Activated T-helper 2 cell treated with anti-CD3 and anti-CD28 coated beads, Interferon-gamma antibody, Interleukin-2, Interleukin-4, amounts not matched to agents 10 μg/mL and 5 μg/mL and 100 μg/mL, durations not matched to agents 14 hours and 24 hours and 36 hours (primary cell): ENCODE measurements at regions not wholly inside any gene's neighbourhood (a gene's known extent, or its start where the extent isn't known, plus 50 kb on each side); places are given as distances from the start of the nearest gene placed in this dataset.

Experiments used
- DNase-seq: peaks from one replicate; pipeline ENCODE4 v3.0.0; 2021; ENCODE audit warnings: low spot score
- H3K27ac Mint-ChIP-seq: one replicate; pipeline ENCODE4 v1.8.0; 2021; ENCODE audit warnings: mixed read lengths
- H3K27me3 Mint-ChIP-seq: one replicate; pipeline ENCODE4 v1.8.0; 2021; ENCODE audit warnings: low read depth, mixed read lengths
- H3K36me3 Mint-ChIP-seq: one replicate; pipeline ENCODE4 v1.8.0; 2021; ENCODE audit warnings: low read depth, mixed read lengths
- H3K4me1 Mint-ChIP-seq: one replicate; pipeline ENCODE4 v1.8.0; 2021; ENCODE audit warnings: low read depth, mixed read lengths
- H3K4me3 Mint-ChIP-seq: one replicate; pipeline ENCODE4 v1.8.0; 2021; ENCODE audit warnings: low read depth, mild to moderate bottlenecking, moderate library complexity, mixed read lengths
- H3K9me3 Mint-ChIP-seq: one replicate; pipeline ENCODE4 v1.8.0; 2021; ENCODE audit warnings: mixed read lengths
- intact Hi-C: fragments of 100-400 bp; cut with micrococcal nuclease; formaldehyde crosslinking; loops from one replicate; pipeline ENCODE4 v1.15.1; 2023

DNA sequence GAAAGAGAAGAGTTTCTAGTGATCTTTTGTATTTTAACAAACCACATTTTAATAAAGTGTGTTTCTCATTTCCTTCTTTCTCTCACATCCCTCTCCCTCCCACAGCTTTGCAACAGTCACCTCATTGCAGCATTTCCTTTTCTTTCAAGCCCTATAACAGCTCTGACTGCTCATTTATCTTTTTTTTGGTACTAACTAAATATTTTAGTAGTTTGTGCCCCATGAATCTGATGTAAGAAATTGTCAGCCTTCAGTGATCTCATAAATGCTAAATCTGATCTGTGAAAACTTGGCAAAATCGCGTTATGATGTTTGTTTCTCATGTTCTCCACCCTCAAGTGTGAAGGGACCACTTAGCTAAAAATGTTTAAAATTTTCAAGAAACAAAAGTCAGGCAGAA, 258.5 kb upstream of the SLIT2 start:
- no peak overlapping the region for H3K27ac Mint-ChIP-seq
- H3K4me3 Mint-ChIP-seq: no peak overlapping the region
- intact Hi-C loops: no loop called here
- no peaks in the 10 kb centered on the region for H3K4me1 Mint-ChIP-seq
- DNase-seq: no peak
- H3K27me3 Mint-ChIP-seq: no peaks in the 10 kb centered on the region
- H3K36me3 Mint-ChIP-seq: no peaks in the 10 kb centered on the region
- H3K9me3 Mint-ChIP-seq: peaks cover 9% of the 10 kb centered on the region

DNA sequence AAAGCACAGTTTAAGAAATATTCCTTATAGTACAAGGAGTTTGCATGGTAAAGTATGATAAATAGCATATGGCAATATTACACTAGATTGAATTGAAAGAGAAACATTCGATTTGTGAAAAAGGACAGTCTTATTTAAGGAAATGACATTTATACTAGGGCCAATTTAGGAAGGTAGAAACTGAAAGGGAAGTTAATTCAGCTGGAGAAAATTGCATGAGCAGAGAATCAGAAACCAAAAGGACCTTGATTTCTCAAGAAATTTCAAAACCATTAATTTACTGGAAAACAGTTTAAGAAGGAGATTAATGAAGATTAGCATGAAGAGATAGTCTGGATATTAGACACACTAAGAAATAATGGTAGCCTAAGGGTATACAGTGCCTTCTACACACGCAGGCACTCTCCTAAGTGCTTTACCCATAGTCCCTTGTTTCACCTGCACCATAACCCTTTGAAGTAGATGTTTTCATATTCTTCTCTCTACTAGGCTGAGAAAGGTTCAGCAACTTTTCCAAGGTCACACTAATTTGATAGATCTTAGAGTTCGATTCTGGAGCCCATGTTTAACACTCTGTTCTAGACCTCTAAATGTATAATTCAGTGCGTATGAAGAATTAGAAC, 259.1 kb upstream of the SLIT2 start:
- Mint-ChIP-seq H3K9me3 (peaks cover 9% of the 10 kb centered on the region), H3K4me1 (no peaks in the 10 kb centered on the region)
- intact Hi-C loops: no loop called here

DNA sequence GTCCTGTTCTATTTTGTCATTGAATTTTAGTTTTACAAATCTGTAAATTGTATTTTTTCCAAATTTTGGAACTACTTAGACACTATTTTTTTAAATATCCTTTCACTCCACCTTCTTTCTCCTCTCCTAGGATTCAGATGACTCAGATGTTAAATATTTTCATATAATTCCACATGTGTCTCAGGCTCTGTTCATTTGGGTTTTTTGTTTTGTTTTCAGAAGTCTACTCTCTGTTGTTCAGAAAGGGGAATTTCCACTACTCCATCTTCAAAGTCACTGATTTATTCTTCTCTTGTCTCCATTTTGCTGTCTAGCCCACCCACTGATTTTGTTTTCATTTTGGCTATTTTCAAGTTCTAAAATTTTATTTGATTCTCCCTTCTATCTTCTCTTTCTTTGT, 264.0 kb upstream of the SLIT2 start:
- intact Hi-C loops: no loop called here
- Mint-ChIP-seq H3K4me3 (no peak overlapping the region), H3K27me3 (no peaks in the 10 kb centered on the region), H3K27ac (no peak overlapping the region), H3K36me3 (no peaks in the 10 kb centered on the region), H3K9me3 (peaks cover 24% of the 10 kb centered on the region), H3K4me1 (no peaks in the 10 kb centered on the region)
- no peak for DNase-seq

More for the DNA sequence above, 259.1 kb upstream of the SLIT2 start:
- no peaks in the 10 kb centered on the region for H3K36me3 Mint-ChIP-seq
- no peaks in the 10 kb centered on the region for H3K27me3 Mint-ChIP-seq
- no peak overlapping the region for H3K4me3 Mint-ChIP-seq
- DNase-seq: no peak
- no peak overlapping the region for H3K27ac Mint-ChIP-seq

DNA sequence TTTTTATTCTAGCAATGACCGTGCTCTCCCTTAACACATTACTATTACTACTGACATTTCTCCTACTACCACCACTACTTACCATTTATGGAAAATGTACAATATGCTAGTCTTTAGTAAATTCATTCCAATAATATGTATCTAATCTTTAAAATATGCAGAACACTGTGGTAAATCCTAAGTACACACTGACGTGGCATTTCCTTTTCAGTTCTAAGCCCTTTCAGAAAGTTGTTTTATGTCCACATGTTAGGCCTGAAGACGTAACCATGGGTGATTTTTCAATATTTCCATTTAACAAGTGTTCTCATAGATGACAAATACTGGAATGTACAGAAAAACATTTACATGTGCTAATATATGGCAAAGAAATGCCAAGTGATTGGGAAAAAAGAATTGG, 268.6 kb upstream of the SLIT2 start:
- DNase-seq: no peak
- H3K4me3 Mint-ChIP-seq: no peak overlapping the region
- intact Hi-C loops: no loop called here
- H3K27ac Mint-ChIP-seq: no peak overlapping the region
- no peaks in the 10 kb centered on the region for H3K27me3 Mint-ChIP-seq
- no peaks in the 10 kb centered on the region for H3K4me1 Mint-ChIP-seq
- H3K9me3 Mint-ChIP-seq: peaks cover 29% of the 10 kb centered on the region
- no peaks in the 10 kb centered on the region for H3K36me3 Mint-ChIP-seq

DNA sequence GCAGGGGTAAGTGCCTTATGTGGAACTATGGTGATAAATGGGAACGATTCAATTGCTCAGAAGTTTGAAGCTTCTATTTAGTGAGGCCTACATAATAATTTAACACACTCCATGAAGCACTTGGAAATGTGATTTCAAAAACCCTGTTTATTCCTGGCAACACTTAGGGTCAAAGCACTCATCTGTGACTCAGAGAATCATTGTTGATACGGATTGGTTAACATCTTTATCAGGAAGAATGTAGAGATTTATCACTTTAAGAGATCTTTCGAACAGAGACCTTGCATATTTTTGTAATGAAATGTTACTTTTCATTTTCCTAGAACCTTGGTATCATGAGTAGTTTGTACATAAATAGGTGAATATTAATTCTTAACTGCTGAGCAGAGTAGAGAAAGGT, 269.1 kb upstream of the SLIT2 start:
- intact Hi-C loops: no loop called here

DNA sequence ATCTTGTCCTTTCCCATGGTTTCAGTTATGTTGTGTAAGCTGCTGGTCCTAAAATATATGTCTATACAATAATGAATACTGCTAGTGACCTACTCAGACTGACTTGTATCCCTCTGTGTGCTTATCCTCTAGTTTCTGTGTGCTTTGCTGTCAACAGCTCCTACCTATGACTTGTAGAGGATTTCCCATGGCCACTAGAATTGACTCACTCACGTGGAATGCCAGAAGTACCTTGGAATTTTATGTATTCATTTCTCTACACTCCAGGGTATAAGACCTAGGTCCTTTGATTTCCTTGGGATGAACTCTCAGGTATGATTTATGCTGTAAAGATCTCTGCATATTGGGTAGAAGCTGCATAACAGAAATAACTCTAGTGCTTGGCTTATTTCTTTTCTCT, 279.9 kb upstream of the SLIT2 start:
- Mint-ChIP-seq H3K27me3 (no peaks in the 10 kb centered on the region), H3K36me3 (no peaks in the 10 kb centered on the region), H3K4me3 (no peak overlapping the region), H3K27ac (no peak overlapping the region), H3K4me1 (no peaks in the 10 kb centered on the region), H3K9me3 (peaks cover 36% of the 10 kb centered on the region)
- DNase-seq: no peak
- intact Hi-C loops: no loop called here

More for the DNA sequence above, 269.1 kb upstream of the SLIT2 start:
- DNase-seq: no peak
- Mint-ChIP-seq H3K27me3 (no peaks in the 10 kb centered on the region), H3K4me1 (no peaks in the 10 kb centered on the region), H3K4me3 (no peak overlapping the region), H3K27ac (no peak overlapping the region), H3K36me3 (no peaks in the 10 kb centered on the region), H3K9me3 (peaks cover 35% of the 10 kb centered on the region)

DNA sequence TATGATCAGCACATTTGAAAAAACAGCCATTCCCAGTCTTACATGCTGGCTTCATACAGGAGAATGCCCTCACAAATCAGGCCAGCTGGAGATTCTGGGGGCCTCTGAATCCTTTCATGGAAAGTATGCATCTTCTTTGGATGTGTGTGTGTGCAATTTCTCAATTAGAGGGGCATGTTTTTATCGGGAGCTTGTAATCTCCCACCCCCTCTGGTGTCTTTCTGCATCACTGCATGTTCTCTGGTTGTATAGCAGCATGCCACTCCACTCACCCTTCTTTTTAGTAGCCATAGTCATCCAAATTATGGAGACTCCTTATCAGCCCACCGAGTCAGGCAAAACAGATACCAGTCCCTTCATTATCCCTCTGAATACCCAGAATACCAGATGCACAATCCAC, 282.2 kb upstream of the SLIT2 start:
- Mint-ChIP-seq H3K36me3 (no peaks in the 10 kb centered on the region), H3K4me1 (no peaks in the 10 kb centered on the region), H3K27ac (no peak overlapping the region)

DNA sequence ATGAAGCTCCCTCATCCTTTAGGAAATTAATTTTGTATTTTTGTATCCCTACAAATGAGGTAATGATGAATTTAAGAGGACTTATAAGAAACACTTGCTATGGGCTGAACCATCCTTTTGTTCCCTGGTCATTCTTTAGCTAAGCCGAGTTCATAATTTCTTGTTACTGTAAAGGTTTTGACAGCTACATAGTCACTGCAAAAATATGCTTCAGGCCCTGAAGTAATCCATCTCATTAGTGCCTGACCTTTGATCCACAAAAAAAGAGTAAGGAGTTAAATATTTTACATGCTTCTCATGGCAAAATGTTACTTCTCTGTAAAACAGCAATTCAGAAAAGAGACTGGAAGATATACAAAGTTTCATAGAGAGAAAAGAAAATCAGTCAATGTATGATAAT, 290.6 kb upstream of the SLIT2 start:
- Mint-ChIP-seq H3K9me3 (peaks cover 32% of the 10 kb centered on the region), H3K27ac (no peak overlapping the region), H3K4me1 (no peaks in the 10 kb centered on the region), H3K27me3 (no peaks in the 10 kb centered on the region), H3K4me3 (no peak overlapping the region), H3K36me3 (no peaks in the 10 kb centered on the region)
- intact Hi-C loops: no loop called here
- DNase-seq: no peak

More for the DNA sequence above, 282.2 kb upstream of the SLIT2 start:
- peaks cover 23% of the 10 kb centered on the region for H3K9me3 Mint-ChIP-seq
- H3K4me3 Mint-ChIP-seq: no peak overlapping the region
- no peaks in the 10 kb centered on the region for H3K27me3 Mint-ChIP-seq
- intact Hi-C loops: no loop called here
- no peak for DNase-seq

DNA sequence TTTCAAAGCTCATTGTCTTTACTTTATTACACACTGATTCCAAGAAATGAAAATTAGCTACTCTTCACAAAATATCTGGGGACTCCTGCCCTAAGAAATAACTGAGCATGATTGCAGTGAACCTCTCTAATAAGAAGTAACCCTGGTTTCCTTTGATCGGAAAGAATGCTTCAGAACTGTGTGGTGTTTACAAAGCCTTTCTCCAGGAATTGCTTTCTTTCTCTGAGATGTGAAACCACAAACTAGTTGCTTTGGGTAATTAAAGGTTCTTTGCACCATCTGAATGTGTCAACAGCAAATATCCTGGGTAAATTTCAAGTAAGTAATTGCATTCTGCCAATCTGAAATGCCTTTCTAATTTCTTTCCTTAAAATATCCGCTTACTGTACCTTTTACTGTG, 292.9 kb upstream of the SLIT2 start:
- Mint-ChIP-seq H3K36me3 (no peaks in the 10 kb centered on the region), H3K4me1 (no peaks in the 10 kb centered on the region), H3K9me3 (peaks cover 45% of the 10 kb centered on the region), H3K27me3 (no peaks in the 10 kb centered on the region), H3K27ac (no peak overlapping the region), H3K4me3 (no peak overlapping the region)
- DNase-seq: no peak
- intact Hi-C loops: no loop called here

DNA sequence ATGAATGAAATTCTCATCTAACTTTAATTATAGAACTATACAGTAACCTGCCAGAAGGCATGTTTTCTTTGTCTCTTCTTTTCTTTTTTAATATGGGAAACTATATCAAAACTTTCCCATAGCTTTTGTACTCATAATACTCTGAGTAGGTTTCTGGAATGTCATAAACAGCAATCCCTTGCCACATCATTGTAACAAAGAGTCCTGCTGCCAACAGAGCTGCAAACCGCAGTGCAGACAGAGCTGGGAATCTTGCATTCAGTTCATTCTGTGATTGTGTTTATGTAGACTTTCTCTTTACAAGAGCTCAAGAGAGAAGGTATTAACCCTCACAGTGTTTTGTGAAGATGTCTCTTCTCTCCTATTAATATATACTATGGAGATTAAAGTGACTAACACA, 304.4 kb upstream of the SLIT2 start:
- no peaks in the 10 kb centered on the region for H3K4me1 Mint-ChIP-seq
- no peak overlapping the region for H3K4me3 Mint-ChIP-seq
- no peak overlapping the region for H3K27ac Mint-ChIP-seq
- intact Hi-C loops: no loop called here
- H3K9me3 Mint-ChIP-seq: peaks cover 25% of the 10 kb centered on the region
- H3K27me3 Mint-ChIP-seq: no peaks in the 10 kb centered on the region
- H3K36me3 Mint-ChIP-seq: no peaks in the 10 kb centered on the region
- DNase-seq: no peak

DNA sequence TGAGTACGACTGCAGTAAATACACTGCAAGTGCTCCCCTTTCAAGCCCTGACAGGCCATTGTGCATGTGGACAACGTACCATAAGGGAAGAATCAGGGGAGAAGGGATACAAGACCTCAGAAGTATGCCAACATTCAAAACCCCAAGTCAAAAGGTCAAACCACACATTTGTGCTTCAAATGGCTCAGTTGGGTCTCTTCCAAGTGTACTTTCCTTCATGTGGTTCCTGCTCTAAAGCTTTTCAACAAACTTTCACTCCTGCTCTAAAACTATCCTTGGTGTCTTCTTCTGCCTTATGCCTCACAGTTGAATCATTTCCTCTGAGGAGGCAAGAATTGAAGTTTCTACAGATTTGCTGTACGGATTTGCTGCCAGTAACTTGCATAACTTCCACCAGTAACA, 305.7 kb upstream of the SLIT2 start:
- Mint-ChIP-seq H3K4me3 (no peak overlapping the region), H3K27me3 (no peaks in the 10 kb centered on the region)
- intact Hi-C loops: no loop called here

DNA sequence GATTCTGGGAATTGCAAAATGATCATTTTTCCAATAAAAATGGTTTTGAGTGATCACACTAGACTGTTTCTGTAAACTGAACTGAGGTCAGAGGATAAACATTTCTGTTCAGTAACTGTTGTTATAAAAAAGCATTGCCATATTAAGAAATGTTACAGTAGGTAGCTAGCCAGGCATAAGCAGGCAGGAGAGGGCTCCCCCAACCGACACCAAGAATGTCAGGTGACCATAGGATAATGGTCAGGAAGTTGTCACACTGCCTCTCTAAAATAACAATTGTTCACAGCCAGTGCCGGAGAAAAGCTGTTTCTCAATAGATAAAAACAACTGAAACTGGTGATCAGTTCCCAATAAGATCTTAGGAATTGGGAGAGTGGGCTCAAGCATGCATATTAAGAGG, 306.2 kb upstream of the SLIT2 start:
- Mint-ChIP-seq H3K27me3 (no peaks in the 10 kb centered on the region), H3K9me3 (peaks cover 23% of the 10 kb centered on the region), H3K4me3 (no peak overlapping the region), H3K36me3 (no peaks in the 10 kb centered on the region), H3K27ac (no peak overlapping the region), H3K4me1 (no peaks in the 10 kb centered on the region)
- DNase-seq: no peak
- intact Hi-C loops: no loop called here

More for the DNA sequence above, 305.7 kb upstream of the SLIT2 start:
- Mint-ChIP-seq H3K36me3 (no peaks in the 10 kb centered on the region), H3K27ac (no peak overlapping the region), H3K4me1 (no peaks in the 10 kb centered on the region), H3K9me3 (peaks cover 23% of the 10 kb centered on the region)
- DNase-seq: no peak

DNA sequence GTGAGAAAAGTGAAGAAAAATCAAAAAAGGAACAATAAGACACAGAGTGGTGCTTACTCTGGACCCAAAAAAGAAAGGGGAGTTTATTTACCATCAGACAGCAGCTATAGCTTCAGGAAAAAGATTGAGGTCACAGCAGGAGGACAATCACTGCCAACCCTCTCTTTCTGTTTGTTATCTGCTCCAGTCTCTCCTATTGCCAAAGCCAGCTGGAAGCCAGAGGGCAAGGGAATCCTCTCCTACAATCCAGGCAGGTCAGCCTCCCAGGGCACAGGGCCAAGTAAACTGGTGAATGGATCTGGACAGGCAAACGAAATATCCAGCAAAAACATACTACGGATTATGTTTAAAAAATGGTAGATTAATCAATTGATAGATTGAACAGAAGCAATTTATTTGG, 306.9 kb upstream of the SLIT2 start:
- Mint-ChIP-seq H3K9me3 (peaks cover 23% of the 10 kb centered on the region), H3K27ac (no peak overlapping the region), H3K4me3 (no peak overlapping the region), H3K36me3 (no peaks in the 10 kb centered on the region), H3K27me3 (no peaks in the 10 kb centered on the region), H3K4me1 (no peaks in the 10 kb centered on the region)
- intact Hi-C loops: no loop called here
- no peak for DNase-seq

DNA sequence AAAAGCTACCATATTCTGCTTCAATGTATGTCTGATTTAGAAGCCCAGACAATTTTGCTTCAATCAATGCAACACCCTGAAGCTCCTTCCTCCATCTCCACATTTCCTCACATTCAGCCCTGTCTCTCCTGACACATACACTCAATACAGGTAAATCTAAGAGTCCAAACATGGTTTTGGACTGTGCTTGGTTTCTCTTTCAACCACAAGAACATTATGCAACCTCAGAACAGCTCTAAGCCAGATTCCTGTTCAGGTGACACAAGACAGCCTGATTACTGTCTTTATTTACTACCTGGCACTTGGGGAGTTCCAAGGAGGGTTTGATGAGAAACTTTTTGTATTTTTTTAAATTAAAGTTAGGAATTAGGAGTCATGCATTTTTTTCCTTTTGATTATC, 307.5 kb upstream of the SLIT2 start:
- no peaks in the 10 kb centered on the region for H3K4me1 Mint-ChIP-seq
- intact Hi-C loops: no loop called here
- H3K27me3 Mint-ChIP-seq: no peaks in the 10 kb centered on the region
- peaks cover 23% of the 10 kb centered on the region for H3K9me3 Mint-ChIP-seq
- no peak overlapping the region for H3K27ac Mint-ChIP-seq
- no peak overlapping the region for H3K4me3 Mint-ChIP-seq
- DNase-seq: no peak
- no peaks in the 10 kb centered on the region for H3K36me3 Mint-ChIP-seq
